CD4-positive, alpha-beta T cell treated with Interleukin-21 for 1 hour (primary cell): ENCODE measurements at regions not wholly inside any gene's neighbourhood (a gene's known extent, or its start where the extent isn't known, plus 50 kb on each side); places are given as distances from the start of the nearest gene placed in this dataset.
"Not testable (repeated sequence)": the region's sequence is repeated elsewhere in the genome, so short reads cannot be mapped to it uniquely, and the experiment has no call there.

Source experiments
- DNase-seq: peaks from one replicate; pipeline ENCODE4 v3.0.0-alpha.2; 2020

DNA sequence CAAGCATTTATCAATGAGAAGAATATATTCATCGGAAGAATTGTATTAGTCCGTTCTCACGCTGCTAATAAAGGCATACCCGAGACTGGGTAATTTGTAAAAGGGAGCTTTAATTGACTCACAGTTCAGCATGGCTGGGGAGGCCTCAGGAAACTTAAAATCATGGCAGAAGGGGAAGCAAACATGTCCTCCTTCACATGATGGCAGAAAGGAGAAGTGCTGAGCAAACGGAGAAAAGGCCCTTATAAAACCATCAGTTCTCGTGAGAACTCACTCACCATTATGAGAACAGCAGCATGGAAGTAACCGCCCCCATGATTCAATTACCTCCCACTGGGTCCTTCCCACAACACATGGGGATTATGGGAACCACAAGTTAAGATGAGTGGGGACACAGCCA lies 1688.2 kb downstream of the SPATA31A7 start:
- DNase-seq, result not testable (repeated sequence)

- not testable (repeated sequence) for DNase-seq
Observed at GRCh38 chr9:62880453-62880852, 1690.6 kb downstream of the SPATA31A7 start.

GRCh38 chr9:62880971-62881370 lies 1691.1 kb downstream of the SPATA31A7 start:
- DNase-seq, result not testable (repeated sequence)

DNA sequence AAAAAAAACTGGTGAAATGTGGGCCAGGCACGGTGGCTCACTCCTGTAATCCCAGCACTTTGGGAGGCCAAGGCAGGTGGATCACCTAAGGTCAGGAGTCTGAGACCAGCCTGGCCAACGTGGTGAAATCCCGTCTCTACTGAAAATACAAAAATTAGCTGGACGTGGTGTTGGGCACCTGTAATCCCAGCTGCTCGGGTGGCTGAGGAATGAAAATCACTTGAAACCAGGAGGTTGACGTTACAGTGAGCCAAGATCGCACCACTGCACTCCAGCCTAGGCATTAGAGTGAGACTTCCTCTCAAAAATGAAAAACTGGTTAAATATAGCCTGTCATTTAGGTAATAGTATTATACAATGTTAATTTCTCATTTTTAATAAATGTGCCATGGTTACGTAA lies 1692.0 kb downstream of the SPATA31A7 start:
- DNase-seq, result not testable (repeated sequence)

DNA sequence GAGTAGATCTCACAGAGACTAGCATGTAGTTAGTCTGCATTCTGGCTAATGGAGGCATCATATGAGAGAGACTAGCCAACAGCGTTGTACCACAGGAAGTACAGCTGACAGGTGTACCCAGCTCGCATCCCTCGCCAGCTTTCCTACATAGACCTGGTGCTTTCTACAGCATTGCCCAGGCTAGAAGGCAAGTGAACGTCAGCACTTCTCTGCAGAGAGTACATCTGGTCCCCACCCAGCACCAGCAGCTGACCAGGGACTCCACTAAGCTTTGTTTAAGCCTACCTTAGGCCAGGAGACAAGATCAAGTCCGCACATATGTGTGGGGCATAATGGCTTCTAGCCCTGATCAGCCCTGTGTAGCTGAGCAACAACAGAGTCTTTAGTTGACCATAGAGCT lies 1692.9 kb downstream of the SPATA31A7 start:
- DNase-seq, result not testable (repeated sequence)

- DNase-seq, result not testable (repeated sequence)
Observed at GRCh38 chr9:62896692-62897091, 1706.9 kb downstream of the SPATA31A7 start.

DNA sequence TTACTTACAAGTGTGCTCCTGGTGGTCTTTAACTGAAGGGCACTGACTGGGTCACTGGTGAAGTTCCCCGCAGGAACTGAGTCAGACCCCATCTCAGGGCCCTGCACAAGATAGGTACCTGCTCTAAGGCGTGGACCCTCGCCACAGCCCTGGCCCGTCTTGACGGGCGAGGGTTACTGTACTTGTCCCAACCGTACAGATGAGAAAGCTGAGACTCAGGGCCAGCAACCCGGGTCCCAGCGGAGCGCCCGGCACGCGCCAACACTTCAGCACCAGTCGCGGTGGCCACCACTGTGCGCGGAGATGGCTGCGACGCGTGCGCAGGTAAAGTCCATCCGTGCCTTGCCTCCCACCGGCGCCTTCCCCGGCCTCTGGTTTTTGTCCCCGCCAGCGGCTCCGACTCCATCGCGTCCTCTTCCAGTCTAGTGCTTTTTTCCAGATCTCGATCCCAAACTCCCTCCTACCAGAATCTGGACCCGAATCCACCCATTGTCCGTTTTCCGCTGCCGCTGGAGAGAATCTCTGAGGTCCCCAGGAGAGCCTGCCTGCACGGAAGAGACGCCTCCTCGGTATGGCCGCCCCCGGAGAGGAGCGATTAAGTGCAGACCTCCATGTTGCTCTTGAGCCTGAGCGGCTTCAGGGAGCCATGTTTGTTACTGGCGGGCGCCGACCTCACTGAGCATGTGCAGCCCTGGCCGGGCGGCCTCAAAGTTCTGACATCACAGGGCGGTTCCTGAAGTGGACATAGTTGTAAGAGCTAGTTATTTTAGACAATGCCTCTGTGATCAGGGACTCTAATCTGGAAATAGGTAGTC lies 1707.8 kb downstream of the SPATA31A7 start:
- DNase-seq, result peak; percentile 81

- not testable (repeated sequence) for DNase-seq
Observed at GRCh38 chr9:62899666-62900065, 1709.8 kb downstream of the SPATA31A7 start.

GRCh38 chr9:62904061-62904460 lies 1714.2 kb downstream of the SPATA31A7 start:
- DNase-seq, result not testable (repeated sequence)

DNA sequence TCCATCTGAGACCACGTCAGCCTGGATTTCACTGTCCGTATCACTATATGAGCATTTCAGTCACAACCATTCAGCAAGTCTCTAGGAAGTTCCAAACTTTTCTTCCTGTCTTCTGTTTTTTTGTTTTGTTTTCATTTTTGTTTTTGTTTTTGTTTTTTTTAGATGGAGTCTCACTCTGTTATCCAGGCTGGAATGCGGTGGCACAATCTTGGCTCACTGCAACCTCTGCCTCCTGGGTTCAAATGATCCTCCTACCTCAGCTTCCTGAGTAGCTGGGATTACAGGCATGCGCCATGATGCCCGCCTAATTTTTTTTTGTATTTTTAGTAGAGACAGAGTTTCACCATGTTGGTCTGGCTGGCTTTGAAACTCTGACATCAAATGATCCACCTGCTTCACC lies 1715.9 kb downstream of the SPATA31A7 start:
- DNase-seq, result not testable (repeated sequence)

GRCh38 chr9:62907866-62908265 lies 1718.0 kb downstream of the SPATA31A7 start:
- DNase-seq, result not testable (repeated sequence)

GRCh38 chr9:62908271-62908670 lies 1718.4 kb downstream of the SPATA31A7 start:
- not testable (repeated sequence) for DNase-seq

- not testable (repeated sequence) for DNase-seq
Observed at GRCh38 chr9:62909447-62909846, 1719.6 kb downstream of the SPATA31A7 start.

GRCh38 chr9:62912278-62912677 lies 1722.4 kb downstream of the SPATA31A7 start:
- not testable (repeated sequence) for DNase-seq

DNA sequence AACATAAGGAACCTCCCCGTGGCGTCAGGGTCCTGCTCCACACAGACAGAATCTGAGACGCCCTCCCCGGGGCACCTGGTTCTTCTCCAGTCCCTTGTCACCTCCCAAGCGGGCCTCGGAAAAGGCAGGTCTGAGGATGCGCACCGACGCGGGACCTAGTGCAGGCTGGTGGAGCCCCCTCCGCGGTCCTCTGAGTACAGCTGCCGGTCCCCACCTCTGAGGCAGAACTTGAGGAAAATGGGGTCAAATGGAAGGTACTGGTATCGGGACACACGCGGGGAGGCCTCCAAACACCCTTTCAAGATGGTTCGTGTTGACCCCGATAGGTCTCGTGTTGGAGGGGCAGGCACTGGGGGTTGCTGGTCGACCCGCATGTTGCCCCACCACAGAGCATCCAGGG lies 1725.3 kb downstream of the SPATA31A7 start:
- not testable (repeated sequence) for DNase-seq

- not testable (repeated sequence) for DNase-seq
Observed at GRCh38 chr9:62915661-62916060, 1725.8 kb downstream of the SPATA31A7 start.

DNA sequence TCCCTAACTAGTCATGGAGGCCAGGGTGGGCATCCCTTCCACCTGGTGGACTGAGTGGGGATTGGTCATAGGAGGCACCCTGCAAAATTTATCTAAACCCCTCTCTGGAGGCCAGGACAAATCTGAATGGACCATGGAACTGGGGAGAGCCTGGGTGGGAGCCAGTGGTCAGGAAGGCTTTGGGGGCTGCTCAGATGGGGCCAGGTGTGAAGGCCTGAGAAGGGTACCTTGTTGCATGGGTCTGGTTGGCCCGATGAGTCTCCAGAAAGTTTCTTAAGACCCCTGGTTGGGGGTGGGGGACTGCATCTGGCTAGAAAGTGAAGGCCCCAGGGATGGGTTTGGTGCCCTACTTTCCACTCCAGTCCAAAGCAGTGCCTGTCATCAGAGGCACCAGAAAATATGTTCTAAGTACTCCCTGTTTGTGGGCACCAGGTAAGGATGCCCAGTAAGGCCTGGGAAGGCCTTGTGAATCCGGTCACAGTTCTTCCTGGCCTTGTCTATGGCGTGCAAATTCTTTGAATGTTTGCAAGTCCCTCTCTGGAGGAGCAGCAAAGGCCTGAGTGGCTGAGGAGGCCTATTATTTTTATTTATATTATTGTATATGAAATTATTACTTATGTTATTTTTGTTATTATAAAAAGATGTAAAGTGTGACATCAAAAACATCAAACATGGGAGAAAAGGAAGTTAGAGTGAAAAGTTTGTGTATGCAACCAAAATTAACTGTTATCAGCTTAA lies 1729.0 kb downstream of the SPATA31A7 start:
- DNase-seq, result not testable (repeated sequence)

- DNase-seq, result not testable (repeated sequence)
Observed at GRCh38 chr9:62931484-62931883, 1741.6 kb downstream of the SPATA31A7 start.

GRCh38 chr9:62952840-62953239 lies 1763.0 kb downstream of the SPATA31A7 start:
- DNase-seq, result not testable (repeated sequence)
